GM12864 (cell line): ENCODE measurements at regions not wholly inside any gene's neighbourhood (a gene's known extent, or its start where the extent isn't known, plus 50 kb on each side); places are given as distances from the start of the nearest gene placed in this dataset.

Experiments used
- DNase-seq: peaks from one replicate; pipeline ENCODE4 v3.0.0-alpha.2; 2011; ENCODE audit warnings: low read depth
- H3K4me3 ChIP-seq: 2 replicates; pipeline ENCODE4 v1.5.1; 2011; ENCODE audit warnings: mild to moderate bottlenecking, low read depth, low read length, control low read depth
- CTCF ChIP-seq: IDR thresholded peaks from 2 replicates; pipeline ENCODE4 v1.5.1; 2011; ENCODE audit warnings: low read depth, mild to moderate bottlenecking, moderate library complexity, low read length, control low read depth, inconsistent platforms; ENCODE audit errors: missing control alignments

GRCh38 chr4:27271555-27271954 is 410.9 kb downstream of the STIM2 start:
- no peak for DNase-seq
- no peak for TF ChIP-seq CTCF

GRCh38 chr4:27272217-27272616 is 411.6 kb downstream of the STIM2 start:
- H3K4me3 ChIP-seq = no peak overlapping the region
- no peak for DNase-seq
- no peak for TF ChIP-seq CTCF

More at GRCh38 chr4:27271555-27271954, 410.9 kb downstream of the STIM2 start:
- no peak overlapping the region for H3K4me3 ChIP-seq

GRCh38 chr4:27276307-27277073 is 415.8 kb downstream of the STIM2 start:
- no peak for TF ChIP-seq CTCF
- no peak for DNase-seq

GRCh38 chr4:27278615-27279375 is 418.2 kb downstream of the STIM2 start:
- DNase-seq = no peak
- no peak overlapping the region for H3K4me3 ChIP-seq
- TF ChIP-seq CTCF = no peak

More at GRCh38 chr4:27276307-27277073, 415.8 kb downstream of the STIM2 start:
- H3K4me3 ChIP-seq = no peak overlapping the region

- H3K4me3 ChIP-seq = no peak overlapping the region
- no peak for TF ChIP-seq CTCF
- no peak for DNase-seq
These were observed 427.9 kb downstream of the STIM2 start for GRCh38 chr4:27288496-27288895.

- no peak overlapping the region for H3K4me3 ChIP-seq
- no peak for TF ChIP-seq CTCF
- no peak for DNase-seq
These were observed 429.1 kb downstream of the STIM2 start for GRCh38 chr4:27289704-27290103.
